ENCODE measurements at regions not wholly inside any gene's neighbourhood (a gene's known extent, or its start where the extent isn't known, plus 50 kb on each side); places are given as distances from the start of the nearest gene placed in this dataset.

- DNase-seq (ENCODE audit: low read depth in 3 of 3), result no peak
Measured at GRCh38 chr4:146023334-146023967, 84.8 kb upstream of the ZNF827 start.

GRCh38 chr4:146022541-146022940 lies 83.9 kb upstream of the ZNF827 start:
- no peak for DNase-seq (ENCODE audit: low read depth in 3 of 3)

DNA sequence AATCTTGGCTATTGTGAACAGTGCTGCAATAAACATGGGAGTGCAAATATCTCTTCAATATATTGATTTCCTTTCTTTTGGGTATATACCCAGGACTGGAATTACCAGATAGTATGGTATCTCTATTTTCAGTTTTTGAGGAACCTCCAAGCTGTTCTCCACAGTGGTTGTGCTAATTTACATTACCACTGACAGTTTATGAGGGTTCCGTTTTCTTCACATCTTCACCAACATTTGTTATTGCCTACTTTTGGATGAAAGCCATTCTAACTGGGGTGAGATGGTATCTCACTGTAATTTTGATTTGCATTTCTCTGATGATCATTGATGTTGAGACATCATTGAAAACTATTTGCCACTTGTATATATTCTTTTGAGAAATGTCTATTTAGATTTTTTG lies 79.6 kb upstream of the ZNF827 start:
- no peak for DNase-seq (ENCODE audit: low read depth in 3 of 3)

- no peak for DNase-seq (ENCODE audit: low read depth in 3 of 3)
Measured at GRCh38 chr4:146004730-146005129, 66.1 kb upstream of the ZNF827 start.

DNA sequence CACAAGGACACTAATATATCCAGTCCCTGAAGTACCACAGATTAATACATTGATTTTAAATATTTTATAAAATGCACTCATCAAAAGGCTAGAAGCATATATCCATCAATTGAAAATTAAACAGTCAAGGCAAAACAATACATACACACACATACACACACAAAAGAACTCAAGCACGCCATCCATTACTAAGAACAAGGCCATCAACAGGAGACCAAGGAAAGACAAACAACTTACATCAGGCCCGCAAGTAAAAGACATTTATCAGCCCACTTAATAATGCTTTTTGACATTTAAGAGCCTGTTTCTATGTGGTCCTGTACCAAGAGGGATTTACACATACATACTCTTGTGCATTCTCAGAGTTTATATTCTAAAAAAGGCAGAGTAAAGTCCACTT lies 50.0 kb upstream of the ZNF827 start:
- DNase-seq (ENCODE audit: low read depth in 3 of 3), result no peak
